Pancreas (tissue), 10 donors: ENCODE measurements at regions not wholly inside any gene's neighbourhood (a gene's known extent, or its start where the extent isn't known, plus 50 kb on each side); places are given as distances from the start of the nearest gene placed in this dataset.
A peak's percentile ranks its signal among the peaks of the same experiment; 100 is the strongest.

Experiments
- ATAC-seq, 4 donors: fragments of 200-7000 bp; cut with Tn5 transposase; one replicate each; pipeline versions ENCODE4 v1.8.0 to v1.9.1; 2020; ENCODE audit warnings: mild to moderate bottlenecking in 4 of 4, moderate library complexity in 4 of 4
- DNase-seq, 6 donors: peaks; one replicate each; pipeline ENCODE4 v3.0.0-alpha.2; 2020
- FAIRE-seq: peaks from 2 replicates; lab custom pipeline; 2012; peaks lifted over from hg19 to GRCh38; lab: Jason Lieb, UNC
- H3K27ac ChIP-seq, 4 donors: fragments of 200-600 bp; sonication (generic); 1 replicate in 3 of 4; 2 replicates in 1 of 4; pipeline versions ENCODE4 v1.5.0 to v1.8.0; 2020
- H3K27me3 ChIP-seq, 4 donors: fragments of 200-600 bp; one replicate each; pipeline ENCODE4 v1.8.0; 2021
- H3K36me3 ChIP-seq, 3 donors: fragments of 200-600 bp; sonication (generic) in 1 of 3; one replicate each; pipeline versions ENCODE4 v1.5.0 to v1.8.0; 2020 to 2021
- H3K4me1 ChIP-seq, 3 donors: fragments of 200-600 bp; one replicate each; pipeline ENCODE4 v1.8.0; 2021
- H3K4me3 ChIP-seq, 4 donors: fragments of 200-600 bp; sonication (generic) in 2 of 4; one replicate each; pipeline versions ENCODE4 v1.5.0 to v1.8.0; 2020 to 2021
- H3K9me3 ChIP-seq, 4 donors: fragments of 200-600 bp; one replicate each; pipeline ENCODE4 v1.8.0; 2021
- CTCF ChIP-seq, 4 donors: fragments of 200-600 bp; sonication (generic) in 3 of 4; IDR thresholded peaks; one replicate each; pipeline versions ENCODE4 v1.5.0 to v1.8.0; 2021; ENCODE audit warnings: antibody characterized with exemption in 4 of 4
- WGBS, 2 donors: extraction: QIAGEN DNeasy Blood & Tissue Kit; methylation state at CpG; one replicate each; pipeline ENCODE4 v1.1.7; 2013; 5-methylcytosine and 5-hydroxymethylcytosine counted together
- intact Hi-C, 3 donors: fragments of 100-400 bp; cut with DNase I; formaldehyde crosslinking; loops; one replicate each; pipeline versions ENCODE4 v1.11.1 to v1.14.2; 2022
- donor health status: healthy with polysubstance abuse.
- donor health status: DM: no; HTN: no; CAD: no; lungs with moderate emphysema.
- donor health status: DM: no; HTN: no; CAD: no.
- donor health status: control.
- donor health status: control.
- donor health status: Bipolar disorder and iron deficiency.
- donor health status: DM: yes; HTN: yes; CAD: no.
- donor health status: DM: no; HTN: no; CAD: no.
- donor health status: DM: no; HTN: no; CAD: no.
- donor health status: DM: yes; HTN: yes; CAD: no.

- Histone ChIP-seq H3K4me1 (no peaks in the 10 kb centered on the region), H3K36me3 (no peaks in the 10 kb centered on the region), H3K9me3 (no peaks in the 10 kb centered on the region), H3K27ac (no peak overlapping the region), H3K4me3 (no peak overlapping the region), H3K27me3 (no peaks in the 10 kb centered on the region)
- no peak for TF ChIP-seq CTCF (IDR thresholded peaks at IDR 0.05)
- 70 to 88% methylated on average over 7 of the region's 7 CpGs for WGBS, 2 donors
- no peak for DNase-seq
- ATAC-seq, result no peak
- FAIRE-seq, result no peak
- intact Hi-C loops, result no loop called here
Measured at GRCh38 chr6:14739827-14740226, 506.0 kb upstream of the JARID2 start.

GRCh38 chr6:14742171-14742570 is 503.7 kb upstream of the JARID2 start:
- no peaks in the 10 kb centered on the region for H3K36me3 ChIP-seq
- no peak for ATAC-seq
- intact Hi-C loops, result no loop called here
- H3K9me3 ChIP-seq, result no peaks in the 10 kb centered on the region
- H3K27me3 ChIP-seq, result no peaks in the 10 kb centered on the region
- DNase-seq, result no peak
- 84 to 93% methylated on average over 2 of the region's 2 CpGs for WGBS, 2 donors
- FAIRE-seq, result no peak
- no peak overlapping the region for H3K4me3 ChIP-seq
- no peak overlapping the region for H3K27ac ChIP-seq
- TF ChIP-seq CTCF (IDR thresholded peaks at IDR 0.05), result no peak
- no peaks in the 10 kb centered on the region for H3K4me1 ChIP-seq

- Histone ChIP-seq H3K27me3 (no peaks in the 10 kb centered on the region), H3K4me3 (no peak overlapping the region), H3K27ac (no peak overlapping the region), H3K4me1 (no peaks in the 10 kb centered on the region), H3K36me3 (no peaks in the 10 kb centered on the region), H3K9me3 (no peaks in the 10 kb centered on the region)
- whole genome bisulfite sequencing, 2 donors, result 80 to 93% methylated on average over 5 of the region's 5 CpGs
- ATAC-seq (no peak), DNase-seq (no peak), FAIRE-seq (no peak)
- no peak for TF ChIP-seq CTCF (IDR thresholded peaks at IDR 0.05)
- intact Hi-C loops, result no loop called here
Measured at GRCh38 chr6:14742680-14743079, 503.2 kb upstream of the JARID2 start.

- FAIRE-seq (no peak), ATAC-seq (no peak), DNase-seq (no peak)
- H3K9me3 ChIP-seq, result no peaks in the 10 kb centered on the region
- H3K4me1 ChIP-seq, result no peaks in the 10 kb centered on the region
- TF ChIP-seq CTCF (IDR thresholded peaks at IDR 0.05), result no peak
- 68 to 81% methylated on average over 2 of the region's 2 CpGs for WGBS, 2 donors
- no peaks in the 10 kb centered on the region for H3K36me3 ChIP-seq
- H3K4me3 ChIP-seq, result no peak overlapping the region
- H3K27me3 ChIP-seq, result no peaks in the 10 kb centered on the region
- no peak overlapping the region for H3K27ac ChIP-seq
- intact Hi-C loops, result no loop called here
Measured at GRCh38 chr6:14743144-14743473, 502.8 kb upstream of the JARID2 start.

GRCh38 chr6:14743474-14744211 is 502.2 kb upstream of the JARID2 start:
- Histone ChIP-seq H3K4me3 (no peak overlapping the region), H3K27me3 (no peaks in the 10 kb centered on the region), H3K4me1 (no peaks in the 10 kb centered on the region), H3K27ac (no peak overlapping the region), H3K36me3 (no peaks in the 10 kb centered on the region), H3K9me3 (no peaks in the 10 kb centered on the region)
- no peak for TF ChIP-seq CTCF (IDR thresholded peaks at IDR 0.05)
- no peak for DNase-seq
- intact Hi-C loops, result no loop called here
- ATAC-seq, result peak in 3 of 4 donors; percentile 61 to 85 (median 66)
- no peak for FAIRE-seq
- WGBS, 2 donors, result 72 to 87% methylated on average over 7 of the region's 7 CpGs
